HG03025 (cell line): ENCODE measurements at regions not wholly inside any gene's neighbourhood (a gene's known extent, or its start where the extent isn't known, plus 50 kb on each side); places are given as distances from the start of the nearest gene placed in this dataset.

Source experiments
- ATAC-seq: cut with Tn5 transposase; IDR thresholded peaks from one replicate; pipeline ENCODE4 v1.9.1; 2021; ENCODE audit warnings: mild to moderate bottlenecking, moderate library complexity; ENCODE audit not compliant: unreplicated experiment, low FRiP score

DNA sequence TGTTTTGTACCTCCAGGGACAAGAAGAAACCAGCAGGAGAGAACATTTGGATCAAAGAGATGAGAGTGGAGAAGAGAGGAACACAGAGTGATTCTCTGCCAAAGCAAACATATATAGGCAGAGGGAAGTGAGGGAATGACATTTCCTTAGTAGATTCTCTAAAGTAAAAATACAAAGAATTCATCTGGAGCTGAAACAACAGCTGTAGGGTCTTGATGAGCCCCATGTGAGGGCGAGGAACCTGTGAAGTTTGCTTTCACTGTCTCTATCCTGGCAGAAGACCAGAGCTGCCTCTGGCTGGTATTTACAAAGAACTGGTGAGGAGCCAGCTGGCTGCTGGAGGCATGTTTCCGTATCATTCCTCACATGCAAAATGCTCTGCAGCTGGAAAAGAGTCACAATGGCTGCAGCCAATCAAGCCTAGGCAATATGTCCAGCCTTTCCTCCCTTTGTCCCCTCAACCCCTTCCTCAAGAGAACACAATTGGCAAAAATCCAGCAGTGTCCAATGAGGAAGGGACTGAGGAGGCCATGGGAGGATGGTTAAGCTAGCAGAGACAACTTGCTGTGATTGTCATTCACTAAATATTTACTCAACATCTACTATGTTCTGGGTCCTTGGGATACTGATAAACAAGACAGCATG, 122.5 kb downstream of the PHLDA1 start:
- no peak for ATAC-seq

DNA sequence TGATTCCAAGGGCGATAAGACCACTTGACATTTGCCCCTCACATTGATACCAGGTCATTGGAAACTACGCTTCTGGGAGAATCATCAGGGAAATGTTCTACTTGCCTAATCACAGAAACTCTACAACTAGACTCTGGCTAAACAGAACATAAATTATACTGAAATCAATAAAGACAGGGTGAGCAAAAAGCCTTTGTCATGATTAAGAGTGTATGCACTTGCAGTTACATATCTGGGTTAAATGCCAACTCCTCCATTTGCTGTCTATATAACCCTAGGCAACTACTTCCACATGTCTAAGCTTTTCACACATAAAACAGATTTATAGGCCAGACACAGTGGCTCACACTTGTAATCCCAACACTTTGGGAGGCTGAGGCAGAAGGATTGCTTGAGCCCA, 125.7 kb downstream of the PHLDA1 start:
- no peak for ATAC-seq

DNA sequence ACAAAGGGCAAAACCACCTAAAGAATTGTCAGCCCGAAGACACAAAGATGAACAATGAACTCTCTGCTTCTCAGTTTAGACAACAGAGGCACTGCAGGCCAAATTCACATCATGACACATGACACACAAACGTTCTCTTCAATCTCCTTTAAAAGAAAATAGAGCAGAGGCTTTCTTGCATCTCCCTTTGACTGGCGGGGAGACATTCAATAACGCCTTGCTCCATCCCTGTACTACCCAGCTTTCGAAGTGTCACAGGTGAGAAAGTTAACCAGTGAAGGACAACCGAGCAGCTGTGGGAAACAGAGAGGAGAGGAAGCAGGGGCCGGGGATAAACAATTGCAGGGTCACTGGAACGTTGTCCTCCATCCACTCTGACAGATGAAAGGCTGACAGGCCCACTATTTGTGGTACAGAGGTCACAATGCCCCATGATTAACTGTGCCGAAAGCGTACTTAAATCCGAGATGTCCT, 130.8 kb downstream of the PHLDA1 start:
- no peak for ATAC-seq

DNA sequence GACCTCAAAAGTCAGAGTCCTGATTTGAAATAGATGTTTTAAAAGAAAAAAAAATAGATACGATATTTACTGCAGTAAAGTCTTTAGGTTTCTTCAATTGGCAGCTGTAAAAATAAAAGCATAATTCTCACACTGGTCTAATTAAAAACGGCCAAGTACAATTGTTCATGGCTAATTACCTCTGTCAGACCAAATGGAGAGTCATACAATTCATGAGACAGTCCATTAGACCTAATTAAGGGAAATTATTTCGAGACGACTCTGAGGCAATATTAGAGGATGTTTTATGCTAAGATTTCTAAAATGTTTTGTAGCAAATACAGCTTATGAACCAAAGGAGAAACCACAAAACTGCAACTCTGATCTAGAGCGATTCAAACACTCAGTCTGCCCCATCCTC, 131.3 kb downstream of the PHLDA1 start:
- no peak for ATAC-seq

DNA sequence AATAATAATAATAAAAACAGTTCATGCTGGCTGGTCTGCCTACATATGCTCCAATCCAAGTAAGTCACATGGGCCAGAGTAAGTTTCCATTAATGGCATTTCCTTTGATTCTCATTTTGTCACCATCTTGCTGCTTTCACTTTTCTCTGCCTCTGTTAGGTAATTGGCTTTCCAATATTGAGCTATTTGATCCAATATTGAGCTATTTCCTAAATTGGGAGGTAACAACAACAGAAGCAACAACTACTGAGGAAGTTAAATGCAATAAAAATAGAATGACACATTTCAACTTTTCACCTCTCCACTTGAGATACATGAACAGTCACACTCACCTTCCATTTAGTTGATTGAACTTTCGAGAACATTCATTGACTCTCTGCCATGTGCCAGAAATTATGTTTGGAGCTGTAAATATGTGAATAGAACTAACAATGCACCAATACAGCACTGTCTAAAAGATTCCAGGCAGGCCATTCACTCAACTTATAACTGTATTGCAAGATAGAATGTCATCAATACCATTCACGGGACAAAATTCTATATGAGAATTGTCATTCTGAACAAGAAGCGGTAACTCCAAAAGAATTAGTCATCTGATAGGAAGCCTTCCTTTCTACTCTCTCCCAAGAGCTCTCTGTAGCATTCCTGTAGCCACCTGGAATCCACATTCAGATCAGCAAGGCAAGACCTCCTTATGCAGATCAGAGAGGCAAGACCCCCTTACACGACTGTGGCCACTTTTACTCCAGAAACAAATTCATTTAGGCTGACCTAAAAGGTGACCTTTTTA, 136.4 kb downstream of the PHLDA1 start:
- no peak for ATAC-seq

DNA sequence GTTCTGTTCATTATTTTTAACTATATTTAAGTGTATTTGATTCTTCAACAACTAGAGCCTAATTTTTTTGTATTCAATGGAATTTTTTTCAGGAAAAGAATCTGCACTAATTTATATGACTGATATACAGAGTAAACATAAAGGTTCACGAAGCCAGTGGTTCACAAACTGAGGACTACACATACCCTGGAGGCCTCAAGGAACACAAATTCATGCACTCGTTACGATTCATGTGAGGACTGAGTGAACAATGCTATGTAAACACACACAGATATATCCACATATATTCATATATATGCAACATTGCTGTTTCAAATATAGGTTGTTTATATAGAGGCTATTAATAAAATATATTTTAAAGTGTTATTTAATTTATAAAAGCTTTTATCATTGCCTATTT, 137.8 kb downstream of the PHLDA1 start:
- no peak for ATAC-seq

DNA sequence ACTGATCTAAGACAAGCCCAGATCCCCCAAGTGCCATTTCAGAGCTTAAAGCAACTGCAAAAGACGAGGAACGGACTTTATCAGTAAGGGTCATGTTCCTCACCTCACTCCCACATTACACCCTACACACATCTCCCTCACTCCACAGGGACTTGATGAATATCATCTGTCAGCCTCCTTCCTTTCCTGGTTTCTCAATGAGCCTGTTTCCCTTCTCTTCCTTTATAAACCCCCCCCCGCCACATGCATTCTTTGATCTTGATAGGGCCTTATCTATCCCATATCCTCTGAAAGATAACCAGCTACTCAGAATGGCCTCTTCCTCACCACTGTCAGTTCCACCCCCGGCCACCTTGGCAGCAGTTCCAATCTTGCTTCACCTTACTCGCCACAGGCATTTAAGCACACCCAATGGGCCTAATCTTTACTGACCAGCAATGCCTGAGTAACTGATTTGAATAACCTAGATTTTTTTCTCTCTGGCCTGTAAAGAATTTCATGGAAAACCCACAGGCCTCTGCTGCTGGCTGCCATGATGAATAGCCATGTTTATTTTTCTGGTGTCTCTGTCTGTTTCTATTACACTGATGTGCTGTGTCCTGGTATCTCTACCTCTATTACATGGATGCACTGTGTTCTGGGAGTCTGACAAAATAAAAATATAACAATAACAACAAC, 138.7 kb downstream of the PHLDA1 start:
- no peak for ATAC-seq

DNA sequence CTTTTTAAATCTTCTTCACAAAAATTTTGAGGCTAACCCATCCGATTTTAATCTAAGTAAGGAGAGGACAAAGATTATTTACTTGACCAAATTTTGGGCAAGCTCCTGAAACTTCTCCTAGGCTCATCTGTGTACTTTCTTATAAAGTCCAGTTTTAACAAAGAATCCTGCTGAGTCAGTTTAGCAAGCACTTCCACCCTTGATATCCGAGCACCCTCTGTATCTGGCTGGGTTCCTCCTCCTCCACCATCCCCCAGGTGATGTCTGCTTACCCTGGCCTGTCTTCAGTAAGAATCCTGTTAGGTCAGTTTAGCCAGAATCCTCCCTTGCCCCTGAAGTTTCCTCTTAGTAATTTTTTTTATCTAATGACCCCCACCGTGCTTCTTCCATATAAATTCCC, 140.5 kb downstream of the PHLDA1 start:
- ATAC-seq: no peak

DNA sequence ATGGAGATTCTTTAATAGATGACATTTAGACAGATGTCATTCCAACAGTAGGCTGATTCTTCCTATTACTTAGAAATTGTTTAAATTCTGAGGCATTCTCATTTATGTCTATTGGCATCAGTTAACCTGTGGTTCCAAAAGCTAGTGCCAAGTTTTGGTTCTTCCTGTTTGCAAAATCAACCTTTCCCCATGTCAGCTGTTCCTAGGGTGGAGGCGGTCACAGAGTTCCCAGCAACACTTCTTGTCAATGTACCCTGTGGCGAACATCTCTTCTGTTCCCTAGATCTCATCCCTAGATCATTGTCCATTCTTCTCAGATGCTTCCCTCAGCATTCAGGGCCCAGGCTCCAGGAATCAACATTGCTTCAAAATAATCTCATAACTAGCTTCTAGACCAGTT, 140.9 kb downstream of the PHLDA1 start:
- no peak for ATAC-seq

DNA sequence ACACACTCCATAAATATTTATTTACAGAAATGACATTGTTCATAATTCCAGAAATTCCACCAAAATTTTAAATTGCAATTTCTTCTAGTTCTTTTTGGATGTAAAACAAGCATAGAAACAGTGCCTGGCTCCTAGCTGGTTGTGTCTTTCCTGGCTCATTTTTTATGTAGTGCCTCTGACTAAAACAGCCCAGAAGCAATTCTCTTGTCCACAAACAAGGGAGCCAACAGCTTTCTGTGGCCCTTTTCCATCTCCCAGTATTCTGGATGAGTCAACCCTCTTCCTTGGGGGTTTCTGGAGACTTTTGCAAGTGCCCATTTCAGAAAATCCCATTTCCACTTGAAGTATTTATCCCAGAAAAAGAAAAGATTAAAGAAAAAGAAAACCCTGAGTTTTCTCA, 141.4 kb downstream of the PHLDA1 start:
- ATAC-seq: no peak

DNA sequence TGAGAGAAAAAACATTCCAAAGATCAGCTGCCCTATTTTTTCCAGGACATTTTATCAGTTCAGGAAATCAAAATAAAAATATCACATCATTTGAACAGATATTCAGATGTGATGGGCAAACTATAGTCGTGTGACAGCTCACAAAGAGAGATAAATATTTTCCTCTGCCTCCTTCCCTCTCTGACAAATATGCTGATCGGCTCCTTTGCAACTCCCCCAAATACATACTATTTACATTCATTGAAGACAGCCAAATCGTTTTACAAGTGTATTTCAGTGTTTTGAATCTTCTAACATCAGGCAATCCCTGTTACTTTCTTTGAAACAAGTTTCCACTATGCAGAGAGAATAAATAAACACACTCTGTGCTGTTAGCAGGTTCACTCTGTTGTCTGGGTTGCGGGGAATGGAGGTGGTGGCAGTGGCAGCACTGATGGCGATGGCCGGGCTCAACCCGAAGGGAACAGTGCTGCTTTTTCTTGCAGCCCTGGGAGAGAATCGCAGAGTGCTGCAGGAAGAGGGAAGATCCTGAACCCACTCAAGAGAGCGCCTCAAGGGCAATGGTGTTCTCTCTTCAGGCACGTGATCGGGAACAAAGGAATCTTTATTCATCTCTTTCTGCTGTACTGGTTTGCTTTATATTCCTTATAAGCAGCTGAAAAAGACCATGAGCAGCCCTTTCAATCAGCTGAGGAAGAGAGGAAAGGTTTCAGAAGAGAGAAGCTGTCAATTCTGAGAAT, 142.5 kb downstream of the PHLDA1 start:
- ATAC-seq: no peak

DNA sequence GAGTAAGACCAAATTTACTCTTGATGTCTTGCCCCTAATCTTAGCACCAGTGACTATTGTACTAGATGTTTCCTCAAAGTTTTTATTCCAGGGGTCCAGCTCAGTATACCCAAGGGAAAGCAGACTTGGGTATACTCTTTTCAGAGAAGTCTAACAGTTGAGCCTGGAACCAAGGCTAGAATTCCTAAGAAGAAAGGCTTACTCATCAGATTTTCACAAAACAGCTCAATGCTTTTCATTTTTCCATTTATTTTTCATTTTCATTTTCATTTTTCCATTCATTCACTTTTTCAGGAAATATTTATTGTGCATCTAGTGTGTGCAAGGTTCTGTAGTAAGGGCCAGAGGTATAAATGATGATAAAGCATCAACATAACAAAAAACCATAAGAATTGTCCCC, 143.2 kb downstream of the PHLDA1 start:
- no peak for ATAC-seq

DNA sequence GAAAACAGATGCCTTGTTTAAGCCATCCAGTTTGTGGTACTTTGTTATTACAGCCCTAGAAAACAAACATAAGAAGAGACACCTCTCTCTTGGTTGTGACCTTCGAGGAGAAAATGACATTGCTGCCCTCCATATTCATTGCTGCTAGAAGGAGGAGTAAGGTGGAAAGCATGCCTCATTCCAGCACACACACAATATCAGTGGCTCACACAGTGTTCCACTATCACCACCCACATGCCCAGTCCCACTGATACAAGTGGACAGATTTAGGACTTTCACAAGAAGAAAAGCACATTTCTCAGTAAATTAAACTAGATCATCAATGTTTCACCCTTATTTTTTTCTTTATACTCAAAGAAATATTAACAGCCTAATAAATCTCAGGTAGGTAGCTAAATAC, 143.6 kb downstream of the PHLDA1 start:
- no peak for ATAC-seq

DNA sequence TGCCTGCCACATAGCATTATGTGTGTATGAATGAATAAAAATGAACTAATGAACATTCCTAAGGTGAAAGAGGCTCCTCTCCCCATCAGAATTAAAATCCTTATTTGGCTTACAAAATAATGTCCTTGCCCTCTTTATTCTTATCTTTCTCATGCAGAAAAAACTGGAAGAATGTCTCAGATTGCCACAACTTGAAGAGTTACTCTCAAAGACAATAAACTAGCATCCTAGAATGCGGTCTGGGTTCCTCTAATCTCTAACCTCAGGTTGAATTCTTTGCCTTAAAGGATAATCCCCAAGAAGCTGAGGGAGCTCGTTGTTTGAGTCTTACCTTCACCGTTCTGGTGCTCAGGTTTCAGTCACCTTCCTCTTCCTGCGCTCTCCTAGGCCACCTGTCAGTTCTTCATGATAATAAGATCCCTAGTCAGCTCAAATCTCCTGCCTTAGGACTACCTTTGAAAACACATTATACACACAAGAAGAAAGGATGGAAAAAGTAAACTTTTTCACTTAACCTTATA, 147.1 kb downstream of the PHLDA1 start:
- no peak for ATAC-seq

DNA sequence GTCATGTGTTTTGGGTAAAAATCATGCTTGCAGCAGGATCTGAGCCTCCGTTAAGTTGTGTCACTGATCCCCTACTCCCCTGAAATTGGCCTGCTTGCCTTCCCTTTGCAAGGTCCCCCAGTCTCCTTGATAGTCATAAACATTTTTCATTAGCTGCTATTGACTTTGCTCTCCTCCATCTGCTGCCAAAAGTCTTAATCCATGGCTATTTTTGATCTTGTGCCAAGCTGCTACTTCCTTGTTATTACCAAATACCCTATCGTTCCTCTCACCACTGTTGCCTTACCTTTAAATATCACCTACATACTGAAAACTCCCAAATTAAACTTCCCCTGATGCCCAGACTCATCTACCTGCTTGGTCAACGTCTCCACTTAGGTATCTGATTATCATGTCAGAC, 148.3 kb downstream of the PHLDA1 start:
- no peak for ATAC-seq

DNA sequence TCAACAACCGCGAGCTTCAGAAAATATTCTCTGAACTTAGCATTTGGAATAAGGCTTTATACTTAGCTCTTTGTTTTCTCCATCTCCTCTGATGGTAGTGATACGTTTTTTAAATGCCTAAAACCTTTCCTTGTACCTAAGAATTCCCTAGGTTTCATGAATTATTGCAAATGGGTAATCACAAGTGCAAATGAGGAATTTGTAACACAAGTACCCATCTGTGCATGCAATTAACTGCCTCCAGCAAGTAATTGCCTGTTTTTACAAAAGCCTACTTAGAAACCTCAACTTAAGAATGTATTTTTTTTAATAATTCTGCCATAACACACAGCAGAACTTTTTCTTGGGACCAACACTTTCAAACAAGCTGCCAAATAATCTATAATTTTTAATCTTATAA, 149.2 kb downstream of the PHLDA1 start:
- no peak for ATAC-seq

DNA sequence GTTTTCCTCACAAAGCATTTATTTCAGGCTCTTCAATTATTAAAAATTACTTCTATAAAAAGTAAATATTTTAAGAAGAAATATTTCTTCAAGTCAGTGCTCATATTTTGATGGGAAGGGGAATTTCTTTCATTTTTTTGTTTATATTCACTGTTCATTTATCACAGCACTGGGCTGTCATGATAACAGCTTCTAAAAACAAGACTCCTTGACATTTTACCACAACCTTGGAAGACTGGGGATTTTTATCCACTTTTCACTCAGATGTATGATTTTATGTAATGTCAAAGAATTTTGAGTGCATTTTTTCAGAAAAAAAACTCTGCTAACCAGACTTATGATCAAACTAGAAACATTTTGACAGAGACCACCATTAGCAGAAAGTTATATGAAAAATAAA, 149.7 kb downstream of the PHLDA1 start:
- no peak for ATAC-seq

DNA sequence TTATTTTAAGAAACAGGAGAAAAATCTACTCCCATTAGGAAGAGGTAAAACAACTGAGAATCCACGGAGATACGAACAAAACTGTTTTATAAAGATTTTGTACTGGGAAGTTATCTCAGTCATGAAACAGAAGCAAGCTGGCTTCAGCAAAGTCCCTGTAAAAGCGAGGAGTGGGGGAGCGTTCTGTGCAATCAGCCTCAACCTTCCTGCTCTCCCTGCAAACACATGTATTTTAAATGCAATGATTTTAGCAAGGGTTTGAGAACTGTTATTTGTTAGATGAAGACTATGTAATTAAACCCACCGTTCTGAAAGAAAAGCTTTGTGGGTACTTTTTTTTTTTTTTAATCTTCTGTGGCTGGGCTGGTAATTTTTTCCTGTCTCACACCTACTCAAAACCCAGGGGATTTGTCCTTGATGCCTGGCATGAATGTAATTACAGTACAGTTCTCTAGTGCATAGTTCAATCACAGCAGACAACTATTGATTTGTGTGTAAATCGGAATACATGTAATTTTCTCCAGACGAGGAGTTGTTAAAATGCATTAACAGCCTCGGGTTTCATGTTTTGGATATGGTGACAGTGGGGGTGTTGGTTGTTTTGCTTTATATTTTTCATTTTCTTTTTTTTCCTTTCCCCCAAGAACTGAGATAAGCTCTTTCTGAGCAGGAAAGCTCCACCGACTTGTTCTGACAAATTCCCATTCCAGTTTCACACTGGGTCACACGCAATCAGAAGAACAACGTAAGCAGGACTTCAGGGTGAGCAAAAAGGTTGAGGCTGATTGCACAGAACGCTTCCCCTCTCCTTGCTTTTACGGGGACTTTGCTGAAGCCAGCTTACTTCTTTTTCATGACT, 153.6 kb downstream of the PHLDA1 start:
- ATAC-seq: no peak

DNA sequence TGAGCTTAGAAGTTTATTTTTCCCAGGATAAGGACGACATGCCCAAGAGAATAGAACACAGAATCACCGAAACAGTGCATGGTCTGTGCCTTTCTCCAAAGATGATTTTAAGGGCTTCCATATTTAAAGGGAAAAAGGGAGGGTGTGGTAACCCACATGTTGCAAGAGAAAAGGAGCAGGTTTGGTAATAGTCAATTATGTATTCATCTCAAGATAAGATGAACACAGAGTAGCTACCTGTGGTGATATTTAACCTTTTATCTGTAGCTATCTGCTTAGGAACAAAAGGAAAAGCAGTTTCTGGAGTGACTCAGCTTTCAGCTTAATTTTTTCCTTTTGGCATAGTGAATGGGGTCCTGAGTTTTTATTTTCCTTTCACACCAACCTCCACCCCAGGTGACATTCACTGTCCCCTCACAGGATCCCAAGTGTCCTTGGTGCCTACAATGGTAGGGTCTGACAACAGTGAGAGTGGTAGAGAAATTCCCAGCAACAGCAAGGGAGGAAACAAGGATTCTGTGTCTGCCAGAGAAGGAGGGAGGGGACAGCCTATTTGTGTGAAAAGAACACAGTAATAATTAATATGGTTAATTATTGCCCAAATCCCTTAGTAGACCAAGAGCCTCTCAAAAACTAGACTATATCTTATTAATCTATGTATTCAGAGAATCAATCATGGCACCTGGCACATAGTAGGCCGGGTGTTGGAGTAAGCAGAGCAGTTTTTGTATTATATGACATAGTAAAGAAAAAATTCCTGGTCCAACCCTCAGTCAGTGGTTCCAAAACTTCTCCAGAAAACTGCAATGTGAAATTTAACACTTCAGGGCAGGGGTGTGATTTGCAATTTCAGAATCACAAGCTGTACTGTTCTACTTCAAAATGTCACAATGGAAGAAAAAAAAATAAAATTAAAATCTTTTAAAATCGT, 154.5 kb downstream of the PHLDA1 start:
- ATAC-seq: no peak
